ENCODE measurements at regions not wholly inside any gene's neighbourhood (a gene's known extent, or its start where the extent isn't known, plus 50 kb on each side); places are given as distances from the start of the nearest gene placed in this dataset.

DNA sequence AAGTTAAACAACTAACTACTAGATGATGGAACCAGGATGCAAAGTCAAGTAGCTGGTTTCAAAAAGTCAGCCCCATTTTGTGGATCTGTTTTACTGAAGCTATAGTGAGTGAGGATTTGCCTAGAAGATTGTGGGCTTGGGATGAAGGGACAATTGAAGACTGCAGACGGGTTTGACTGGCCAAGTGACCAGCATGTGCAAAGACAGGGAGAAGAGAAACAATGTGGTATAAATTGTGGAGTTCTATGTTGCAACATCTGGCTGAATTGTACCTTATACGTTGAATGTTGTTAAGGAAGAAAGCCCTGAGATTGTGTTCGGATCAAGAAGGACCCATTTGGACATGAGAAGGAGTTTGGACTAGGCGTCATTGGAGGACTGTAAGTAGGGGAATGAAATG lies 101.8 kb downstream of the MAT2B start:
- Histone ChIP-seq H2AFZ (ENCODE audit: low read length) (no peak overlapping the region), H3K9me2 (ENCODE audit: insufficient read depth, low read length) (no peaks in the 10 kb centered on the region), H3K4me3 (ENCODE audit: low read depth, low read length, poor library complexity, severe bottlenecking) (no peak overlapping the region), H3K9me3 (ENCODE audit: low read length) (no peaks in the 10 kb centered on the region), H4K20me1 (ENCODE audit: insufficient read depth, low read length) (no peaks in the 10 kb centered on the region), H3K4me2 (ENCODE audit: low read length) (no peak overlapping the region), H3K79me2 (ENCODE audit: insufficient read depth, low read depth, low read length) (no peaks in the 10 kb centered on the region), H3K27ac (ENCODE audit: low read depth, low read length, poor library complexity, severe bottlenecking) (no peak overlapping the region), H3K4me1 (ENCODE audit: insufficient read depth, low read length, poor library complexity, severe bottlenecking) (no peaks in the 10 kb centered on the region), H3K36me3 (ENCODE audit: insufficient read depth, low read length) (no peaks in the 10 kb centered on the region)
- no peak for DNase-seq (ENCODE audit: low spot score)
- CTCF ChIA-PET (ENCODE audit: unreplicated experiment) = no interaction called here
- POLR2A ChIA-PET = interaction anchor here (0.8 kb wide), 1 partner anchor 46 kb away, joined by 3 read pairs; no protein-coding TSS in a partner anchor
- TF ChIP-seq EZH2phosphoT487 (IDR thresholded peaks at IDR 0.05; ENCODE audit: borderline replicate concordance, low read depth, low read length) (no peak), CTCF (conservative IDR thresholded peaks at IDR 0.05; ENCODE audit: low read length) (no peak)
- intact Hi-C loops (cut with micrococcal nuclease; ENCODE audit: unreplicated experiment) = no loop called here
- BruUV-seq (replicated peaks) = no TSS peak

DNA sequence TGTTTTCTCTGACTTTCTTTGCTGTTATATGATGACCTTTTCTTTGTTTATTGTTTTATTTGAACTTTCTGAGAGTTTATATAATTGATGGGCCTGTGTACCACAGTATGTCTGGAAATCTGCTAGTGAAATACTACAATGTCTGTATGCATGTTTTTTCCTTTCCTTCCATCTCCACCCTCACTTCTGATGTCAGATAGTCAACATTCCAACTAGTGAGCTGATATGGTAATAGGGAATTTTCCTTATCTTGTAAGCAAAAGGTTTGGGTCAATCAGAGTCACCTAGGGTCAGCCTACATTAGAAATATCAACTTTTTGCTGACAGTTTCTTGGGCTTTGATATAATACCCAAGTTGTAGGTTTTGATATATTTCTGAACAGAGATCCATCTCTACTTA lies 103.2 kb downstream of the MAT2B start:
- TF ChIP-seq EZH2phosphoT487 (IDR thresholded peaks at IDR 0.05; ENCODE audit: borderline replicate concordance, low read depth, low read length) = no peak
- no peak for TF ChIP-seq CTCF (conservative IDR thresholded peaks at IDR 0.05; ENCODE audit: low read length)
- Histone ChIP-seq H3K4me1 (ENCODE audit: insufficient read depth, low read length, poor library complexity, severe bottlenecking) (no peaks in the 10 kb centered on the region), H3K79me2 (ENCODE audit: insufficient read depth, low read depth, low read length) (no peaks in the 10 kb centered on the region), H4K20me1 (ENCODE audit: insufficient read depth, low read length) (no peaks in the 10 kb centered on the region), H3K36me3 (ENCODE audit: insufficient read depth, low read length) (no peaks in the 10 kb centered on the region), H3K9me2 (ENCODE audit: insufficient read depth, low read length) (no peaks in the 10 kb centered on the region), H3K4me3 (ENCODE audit: low read depth, low read length, poor library complexity, severe bottlenecking) (no peak overlapping the region), H3K9me3 (ENCODE audit: low read length) (no peaks in the 10 kb centered on the region), H3K27ac (ENCODE audit: low read depth, low read length, poor library complexity, severe bottlenecking) (no peak overlapping the region), H3K4me2 (ENCODE audit: low read length) (no peak overlapping the region), H2AFZ (ENCODE audit: low read length) (no peak overlapping the region)
- ChIA-PET POLR2A (no interaction called here), CTCF (ENCODE audit: unreplicated experiment) (interaction anchor here (1.3 kb wide), 1 partner anchor 32 kb away, joined by 3 read pairs; no protein-coding TSS in a partner anchor)
- DNase-seq (ENCODE audit: low spot score) = no peak
- BruUV-seq (replicated peaks) = no TSS peak
- intact Hi-C loops (cut with micrococcal nuclease; ENCODE audit: unreplicated experiment) = no loop called here

DNA sequence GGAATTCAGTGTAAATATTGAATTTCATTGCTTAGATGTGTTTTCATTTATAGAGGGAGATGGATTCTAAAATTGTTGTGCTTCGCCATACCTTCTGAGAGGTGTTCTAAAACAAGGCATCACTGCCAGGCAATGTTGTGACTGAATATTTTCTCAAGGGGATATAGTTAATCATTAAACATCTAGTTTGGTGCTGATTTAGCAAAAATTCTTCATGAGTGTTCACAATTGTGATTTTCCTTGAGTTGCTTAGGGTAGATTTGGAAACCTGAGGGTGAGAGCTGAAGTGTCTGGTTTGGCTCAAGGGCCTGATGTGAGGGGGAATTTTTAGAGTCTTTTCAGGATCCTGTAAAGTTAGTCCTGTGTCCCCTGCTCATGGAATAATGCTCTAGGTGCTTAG lies 104.5 kb downstream of the MAT2B start:
- Histone ChIP-seq H4K20me1 (ENCODE audit: insufficient read depth, low read length) (no peaks in the 10 kb centered on the region), H3K4me2 (ENCODE audit: low read length) (no peak overlapping the region), H3K9me2 (ENCODE audit: insufficient read depth, low read length) (no peaks in the 10 kb centered on the region), H3K4me1 (ENCODE audit: insufficient read depth, low read length, poor library complexity, severe bottlenecking) (no peaks in the 10 kb centered on the region), H3K9me3 (ENCODE audit: low read length) (no peaks in the 10 kb centered on the region), H3K79me2 (ENCODE audit: insufficient read depth, low read depth, low read length) (no peaks in the 10 kb centered on the region), H3K36me3 (ENCODE audit: insufficient read depth, low read length) (no peaks in the 10 kb centered on the region), H3K4me3 (ENCODE audit: low read depth, low read length, poor library complexity, severe bottlenecking) (no peak overlapping the region), H2AFZ (ENCODE audit: low read length) (no peak overlapping the region), H3K27ac (ENCODE audit: low read depth, low read length, poor library complexity, severe bottlenecking) (no peak overlapping the region)
- no TSS peak for BruUV-seq (replicated peaks)
- ChIA-PET POLR2A (no interaction called here), CTCF (ENCODE audit: unreplicated experiment) (no interaction called here)
- no peak for TF ChIP-seq EZH2phosphoT487 (IDR thresholded peaks at IDR 0.05; ENCODE audit: borderline replicate concordance, low read depth, low read length)
- no peak for TF ChIP-seq CTCF (conservative IDR thresholded peaks at IDR 0.05; ENCODE audit: low read length)
- intact Hi-C loops (cut with micrococcal nuclease; ENCODE audit: unreplicated experiment) = no loop called here
- no peak for DNase-seq (ENCODE audit: low spot score)
